Activated B cell treated with CpG ODN at 0.5 μM for 24 hours (primary cell): ENCODE measurements at regions not wholly inside any gene's neighbourhood (a gene's known extent, or its start where the extent isn't known, plus 50 kb on each side); places are given as distances from the start of the nearest gene placed in this dataset.
"Not testable (repeated sequence)": the region's sequence is repeated elsewhere in the genome, so short reads cannot be mapped to it uniquely, and the experiment has no call there.

ENCODE experiments used
- ATAC-seq: fragments of 200-7000 bp; cut with Tn5 transposase; one replicate; pipeline ENCODE4 v1.10.0; 2021; ENCODE audit warnings: low read depth, mild to moderate bottlenecking, moderate library complexity
- CTCF ChIA-PET: fragments of 350-600 bp; sonication (Branson Sonifier 250); formaldehyde crosslinking; loops from one replicate; lab custom pipeline; 2021; ENCODE audit warnings: antibody characterized with exemption; lab: Charles Lee
- POLR2A ChIA-PET: fragments of 350-600 bp; sonication (Branson Sonifier 250); formaldehyde crosslinking; loops from one replicate; lab custom pipeline; 2021; ENCODE audit warnings: antibody characterized with exemption; lab: Charles Lee
- DNase-seq: peaks from one replicate; pipeline ENCODE4 v3.0.0; 2022
- H3K27ac Mint-ChIP-seq: one replicate; pipeline ENCODE4 v1.8.0; 2020; ENCODE audit warnings: mixed read lengths
- H3K27me3 Mint-ChIP-seq: one replicate; pipeline ENCODE4 v1.8.0; 2021; ENCODE audit warnings: mixed read lengths
- H3K36me3 Mint-ChIP-seq: one replicate; pipeline ENCODE4 v1.8.0; 2021; ENCODE audit warnings: low read depth, mixed read lengths
- H3K4me1 Mint-ChIP-seq: one replicate; pipeline ENCODE4 v1.8.0; 2021; ENCODE audit warnings: mixed read lengths
- H3K4me3 Mint-ChIP-seq: one replicate; pipeline ENCODE4 v1.8.0; 2020; ENCODE audit warnings: mild to moderate bottlenecking, mixed read lengths
- H3K9me3 Mint-ChIP-seq: one replicate; pipeline ENCODE4 v1.8.0; 2020; ENCODE audit warnings: mixed read lengths
- CTCF ChIP-seq: fragments of 200-600 bp; IDR thresholded peaks from one replicate; pipeline ENCODE4 v1.8.0; 2022; ENCODE audit warnings: antibody characterized with exemption, mild to moderate bottlenecking
- intact Hi-C: fragments of 100-400 bp; cut with micrococcal nuclease; formaldehyde crosslinking; loops from one replicate; pipeline ENCODE4 v1.15.1; 2024

- Mint-ChIP-seq H3K4me3 (no peak overlapping the region), H3K36me3 (no peaks in the 10 kb centered on the region), H3K27me3 (peaks cover 2% of the 10 kb centered on the region), H3K27ac (no peak overlapping the region), H3K4me1 (peaks cover 4% of the 10 kb centered on the region), H3K9me3 (no peaks in the 10 kb centered on the region)
- ATAC-seq, result no peak
- ChIA-PET CTCF (no interaction called here), POLR2A (no interaction called here)
- intact Hi-C loops, result loop anchor here (5.0 kb wide), 1 partner anchor 353 kb away; no protein-coding TSS in a partner anchor
- DNase-seq, result no peak
- no peak for TF ChIP-seq CTCF
Measured at GRCh38 chr10:26939962-26940354, 79.2 kb upstream of the ABI1 start.

GRCh38 chr10:26939290-26939961 is 78.7 kb upstream of the ABI1 start:
- no peak for TF ChIP-seq CTCF
- Mint-ChIP-seq H3K4me3 (no peak overlapping the region), H3K36me3 (no peaks in the 10 kb centered on the region), H3K27ac (no peak overlapping the region), H3K4me1 (peaks cover 2% of the 10 kb centered on the region), H3K27me3 (peaks cover 2% of the 10 kb centered on the region), H3K9me3 (no peaks in the 10 kb centered on the region)
- intact Hi-C loops, result loop anchor here (5.0 kb wide), 1 partner anchor 352 kb away; no protein-coding TSS in a partner anchor
- no peak for DNase-seq
- POLR2A ChIA-PET, result no interaction called here
- ATAC-seq, result no peak
- CTCF ChIA-PET, result no interaction called here

DNA sequence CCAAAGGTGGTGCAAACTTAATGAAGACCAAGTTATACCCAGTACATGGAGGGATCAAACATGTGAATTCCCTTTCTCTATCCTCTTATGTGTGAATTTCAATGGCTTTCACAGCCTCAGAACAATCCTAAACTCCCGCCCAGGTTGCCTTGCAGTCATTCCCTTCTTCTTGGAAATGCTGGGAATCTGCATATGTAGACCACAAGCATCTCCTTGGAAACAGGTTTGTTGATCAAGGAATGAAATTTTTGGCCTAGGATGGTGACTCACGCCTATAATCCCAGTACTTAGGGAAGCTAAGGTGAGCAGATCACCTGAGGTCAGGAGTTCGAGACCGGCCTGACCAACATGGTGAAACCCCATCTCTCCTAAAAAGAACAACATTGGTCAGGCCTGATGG is 77.8 kb upstream of the ABI1 start:
- H3K27me3 Mint-ChIP-seq, result peaks cover 2% of the 10 kb centered on the region
- H3K4me3 Mint-ChIP-seq, result no peak overlapping the region
- no peak for TF ChIP-seq CTCF
- POLR2A ChIA-PET, result no interaction called here
- ATAC-seq (no peak), DNase-seq (no peak)
- no peaks in the 10 kb centered on the region for H3K9me3 Mint-ChIP-seq
- H3K27ac Mint-ChIP-seq, result no peak overlapping the region
- peaks cover 2% of the 10 kb centered on the region for H3K4me1 Mint-ChIP-seq
- CTCF ChIA-PET, result no interaction called here
- intact Hi-C loops, result loop anchor here (5.0 kb wide), 1 partner anchor 351 kb away; no protein-coding TSS in a partner anchor
- no peaks in the 10 kb centered on the region for H3K36me3 Mint-ChIP-seq

DNA sequence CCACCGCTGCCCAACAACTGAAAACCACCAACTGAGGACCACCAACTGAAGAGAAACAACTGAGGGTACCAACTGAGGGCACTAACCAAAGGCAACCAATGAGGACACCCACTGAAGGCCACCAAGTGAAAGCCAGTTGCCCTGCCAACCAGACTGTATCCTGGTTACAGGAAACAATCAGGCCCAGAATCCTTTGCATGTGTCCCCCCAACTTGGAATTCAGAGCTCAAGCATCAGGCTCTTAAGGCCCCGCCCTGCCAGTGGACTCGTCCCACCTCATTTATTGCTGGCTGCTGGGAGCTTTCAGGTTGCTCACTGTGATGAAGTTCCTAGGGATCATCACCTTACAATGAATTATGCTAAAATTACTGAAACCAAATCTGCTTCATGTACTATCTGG is 76.6 kb upstream of the ABI1 start:
- TF ChIP-seq CTCF, result no peak
- no peaks in the 10 kb centered on the region for H3K9me3 Mint-ChIP-seq
- POLR2A ChIA-PET, result no interaction called here
- peaks cover 2% of the 10 kb centered on the region for H3K4me1 Mint-ChIP-seq
- DNase-seq (no peak), ATAC-seq (no peak)
- no peak overlapping the region for H3K27ac Mint-ChIP-seq
- intact Hi-C loops, result loop anchor here (5.0 kb wide), 1 partner anchor 350 kb away; no protein-coding TSS in a partner anchor
- CTCF ChIA-PET, result no interaction called here
- H3K27me3 Mint-ChIP-seq, result no peaks in the 10 kb centered on the region
- H3K36me3 Mint-ChIP-seq, result no peaks in the 10 kb centered on the region
- H3K4me3 Mint-ChIP-seq, result no peak overlapping the region

- H3K9me3 Mint-ChIP-seq, H3K27me3 Mint-ChIP-seq, H3K4me3 Mint-ChIP-seq, H3K27ac Mint-ChIP-seq, H3K36me3 Mint-ChIP-seq, H3K4me1 Mint-ChIP-seq, DNase-seq, intact Hi-C loops, ATAC-seq: not testable (repeated sequence)
- CTCF ChIA-PET, result interaction anchor here (0.6 kb wide), 1 partner anchor 286 kb away, joined by 3 read pairs; no protein-coding TSS in a partner anchor
- POLR2A ChIA-PET, result interaction anchor here (0.7 kb wide), 2 partner anchors 31 to 199 kb away, joined by 12 to 14 read pairs; no protein-coding TSS in a partner anchor
Measured at GRCh38 chr10:26934190-26934589, 73.4 kb upstream of the ABI1 start.
